HG03469 (cell line): ENCODE measurements at regions not wholly inside any gene's neighbourhood (a gene's known extent, or its start where the extent isn't known, plus 50 kb on each side); places are given as distances from the start of the nearest gene placed in this dataset.
"Not testable (repeated sequence)": the region's sequence is repeated elsewhere in the genome, so short reads cannot be mapped to it uniquely, and the experiment has no call there.

Experiments
- ATAC-seq: cut with Tn5 transposase; IDR thresholded peaks from one replicate; pipeline ENCODE4 v1.9.1; 2021; ENCODE audit warnings: mild to moderate bottlenecking, moderate library complexity, moderate number of reproducible peaks; ENCODE audit not compliant: unreplicated experiment

- no peak for ATAC-seq
These were observed 97.4 kb upstream of the ELOVL5 start for GRCh38 chr6:53446151-53446550.

DNA sequence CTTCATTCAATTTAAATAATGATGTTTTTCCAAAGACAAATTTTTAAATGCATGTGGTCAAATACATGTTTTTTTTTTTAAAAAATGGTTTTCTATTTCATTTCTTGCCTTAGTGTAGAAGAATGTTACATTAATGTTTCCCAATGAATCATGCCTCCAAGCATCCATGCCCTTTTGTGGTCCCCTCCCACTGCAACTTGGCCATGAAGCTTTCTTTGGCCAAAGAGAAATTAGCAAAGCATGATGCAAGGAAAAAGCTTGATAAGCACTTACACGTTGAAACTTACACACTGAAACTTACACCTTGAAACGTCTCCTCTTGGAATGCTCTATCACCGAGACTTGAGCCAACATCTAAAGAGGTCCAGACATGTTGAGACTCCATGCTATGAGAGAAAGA lies 93.0 kb upstream of the ELOVL5 start:
- ATAC-seq: no peak

DNA sequence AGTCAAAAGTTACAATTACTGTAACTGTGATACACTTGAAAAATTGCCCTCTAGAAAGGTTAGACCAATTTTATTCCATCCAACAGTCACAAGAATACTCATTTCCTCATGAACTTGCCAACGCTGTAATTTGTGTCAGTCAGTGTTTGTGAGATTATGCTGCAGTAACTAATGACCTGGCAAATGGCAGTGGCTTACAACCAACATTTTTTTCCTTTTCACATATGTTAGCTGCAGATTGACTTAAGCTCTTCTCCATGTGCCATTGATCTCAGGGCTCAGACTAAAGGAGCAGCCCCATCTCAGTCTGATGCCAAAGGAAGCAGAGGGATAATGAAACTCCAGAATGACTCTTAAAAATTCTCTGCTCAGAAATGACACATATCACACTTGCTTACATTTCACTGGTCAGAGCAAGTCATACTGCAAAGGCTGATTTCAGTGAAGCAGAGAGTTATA lies 92.3 kb upstream of the ELOVL5 start:
- no peak for ATAC-seq

- ATAC-seq: no peak
These were observed 91.7 kb upstream of the ELOVL5 start for GRCh38 chr6:53440336-53440945.

DNA sequence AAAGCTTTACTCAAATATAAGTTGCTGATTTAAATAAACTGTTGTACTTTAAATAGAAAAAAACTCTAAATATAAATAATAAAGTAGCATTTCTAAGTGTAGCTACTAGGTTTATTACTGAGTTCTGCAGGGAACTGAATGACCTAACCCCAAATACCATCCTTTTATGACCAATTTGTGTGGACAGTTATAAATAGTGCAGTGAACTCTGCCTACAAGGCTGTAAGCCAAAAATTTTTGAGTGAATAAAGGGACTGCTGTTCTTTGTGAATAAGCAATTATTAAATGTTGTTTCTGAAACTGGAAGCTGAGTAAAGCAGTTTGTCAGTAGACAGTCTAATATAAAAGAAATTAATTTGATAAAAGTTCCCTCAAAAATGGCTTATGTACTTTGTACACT lies 90.8 kb upstream of the ELOVL5 start:
- ATAC-seq: no peak

- ATAC-seq: peak; percentile 48
These were observed 88.9 kb upstream of the ELOVL5 start for GRCh38 chr6:53437557-53438202.

GRCh38 chr6:53436526-53437303 lies 88.0 kb upstream of the ELOVL5 start:
- no peak for ATAC-seq

- no peak for ATAC-seq
These were observed 85.2 kb upstream of the ELOVL5 start for GRCh38 chr6:53433951-53434285.

DNA sequence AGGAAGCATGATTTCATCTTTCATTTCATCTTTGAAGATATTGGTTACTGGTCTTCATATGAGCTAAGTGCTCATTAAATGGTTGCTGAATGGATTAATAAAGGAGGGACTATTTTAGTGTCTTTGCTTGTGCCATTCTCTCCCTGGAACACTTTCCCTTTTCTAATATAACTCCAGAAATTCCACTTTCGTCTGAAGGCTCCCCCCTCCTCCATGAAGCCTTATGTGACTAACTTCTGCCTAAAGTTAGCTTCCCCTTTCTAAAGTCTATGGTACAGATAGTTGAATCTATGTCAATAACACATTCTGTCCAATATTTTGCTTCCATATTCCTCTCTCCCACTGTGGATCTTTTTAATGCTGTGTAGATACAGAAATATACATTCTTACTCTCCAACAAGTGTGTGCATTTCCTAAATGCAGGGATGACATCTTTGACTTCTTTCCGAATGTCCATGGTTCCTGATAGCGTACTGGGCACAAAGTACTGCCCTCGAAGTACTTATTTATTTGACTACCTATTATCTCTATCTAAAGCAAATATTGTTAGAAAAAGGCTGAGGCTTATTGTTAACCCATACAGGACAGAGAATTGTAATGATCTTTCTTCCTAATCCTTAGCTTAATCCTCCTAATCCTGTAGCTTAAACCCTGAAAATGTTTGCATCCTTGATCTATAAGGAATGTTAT lies 84.7 kb upstream of the ELOVL5 start:
- ATAC-seq: no peak

DNA sequence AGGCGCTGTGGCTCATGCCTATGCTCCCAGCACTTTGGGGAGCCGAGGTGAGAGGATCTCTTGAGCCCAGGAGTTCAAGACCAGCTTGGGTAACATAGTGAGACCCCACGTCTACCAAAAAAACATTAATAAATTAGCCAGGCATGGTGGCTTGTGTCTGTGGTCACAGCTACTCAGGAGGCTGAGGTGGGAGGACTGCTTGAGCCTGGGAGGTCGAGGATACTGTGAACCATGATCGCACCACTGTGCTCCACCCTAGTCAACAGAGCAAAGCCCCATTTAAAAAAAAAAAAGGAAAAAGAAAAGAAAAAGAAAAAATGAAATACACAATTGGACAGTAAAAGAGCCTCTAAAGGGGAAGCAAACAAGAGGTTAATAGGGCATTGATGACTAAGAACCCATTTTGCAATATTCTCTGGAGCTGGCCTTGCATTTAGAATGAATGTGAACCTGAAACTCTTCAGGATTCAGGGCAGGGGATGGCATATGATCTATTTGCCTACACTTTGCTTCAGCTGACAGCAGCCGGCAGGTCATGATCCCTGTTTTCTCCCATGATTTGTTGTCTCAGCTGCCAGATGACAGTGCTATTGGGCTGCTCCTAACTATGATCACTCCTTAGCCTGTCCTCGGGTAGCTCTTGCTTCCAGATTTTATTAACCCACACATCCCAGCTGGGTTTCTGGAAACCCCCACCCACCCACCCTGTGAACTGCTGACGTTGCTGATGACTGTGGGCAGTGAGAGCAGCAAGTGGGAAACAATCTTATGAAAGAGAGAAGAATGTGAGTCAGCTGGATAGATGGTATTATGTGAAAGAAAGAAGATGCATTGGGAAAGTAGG lies 83.8 kb upstream of the ELOVL5 start:
- no peak for ATAC-seq

DNA sequence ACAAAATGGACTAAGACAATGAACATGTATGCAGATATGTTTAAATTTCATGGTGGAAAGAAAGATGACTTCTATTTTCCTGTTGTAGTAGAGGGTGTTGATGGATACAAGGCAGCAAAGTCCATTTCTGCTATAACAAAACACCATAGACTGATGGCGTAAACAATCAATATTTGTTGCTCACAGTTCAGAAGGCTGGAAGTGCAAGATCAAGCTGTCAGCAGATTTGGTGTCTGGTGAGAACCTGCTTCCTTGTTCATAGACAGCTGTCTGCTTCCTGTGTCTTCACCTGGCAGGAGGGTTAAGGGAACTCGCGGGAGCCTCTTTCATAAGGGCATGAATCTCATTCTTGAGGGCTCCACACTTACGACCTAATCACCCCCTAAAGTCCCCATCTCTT lies 83.0 kb upstream of the ELOVL5 start:
- ATAC-seq: no peak

- no peak for ATAC-seq
These were observed 80.7 kb upstream of the ELOVL5 start for GRCh38 chr6:53429401-53429800.

GRCh38 chr6:53428886-53429285 lies 80.1 kb upstream of the ELOVL5 start:
- ATAC-seq: no peak

DNA sequence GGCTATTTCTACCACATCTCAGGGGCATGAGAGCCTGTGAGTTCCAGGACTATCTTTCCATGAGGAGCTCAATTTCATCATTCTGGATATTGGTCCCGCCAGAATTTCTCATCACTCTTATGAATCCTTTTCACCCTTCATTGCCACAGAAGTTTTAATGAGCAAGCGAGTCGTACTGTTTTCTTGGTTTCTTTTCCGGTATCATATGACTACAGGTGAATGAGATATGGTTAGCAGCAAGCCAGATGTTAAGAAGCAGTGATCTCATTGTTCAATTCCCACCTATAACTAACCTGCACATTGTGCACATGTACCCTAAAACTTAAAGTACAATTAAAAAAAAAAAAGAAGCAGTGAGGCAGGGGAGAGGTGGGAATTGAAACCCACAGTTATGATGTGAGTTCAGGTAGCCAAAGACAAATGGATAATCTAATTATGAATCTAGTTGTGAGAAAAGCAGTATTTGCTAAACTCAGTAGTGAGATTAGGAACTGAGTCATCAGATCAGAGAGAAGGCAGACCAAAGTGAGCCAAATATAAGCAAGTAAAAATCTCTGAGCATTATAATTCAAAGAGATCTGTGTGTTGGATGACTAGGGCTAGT lies 78.0 kb upstream of the ELOVL5 start:
- peak; percentile 90 for ATAC-seq

DNA sequence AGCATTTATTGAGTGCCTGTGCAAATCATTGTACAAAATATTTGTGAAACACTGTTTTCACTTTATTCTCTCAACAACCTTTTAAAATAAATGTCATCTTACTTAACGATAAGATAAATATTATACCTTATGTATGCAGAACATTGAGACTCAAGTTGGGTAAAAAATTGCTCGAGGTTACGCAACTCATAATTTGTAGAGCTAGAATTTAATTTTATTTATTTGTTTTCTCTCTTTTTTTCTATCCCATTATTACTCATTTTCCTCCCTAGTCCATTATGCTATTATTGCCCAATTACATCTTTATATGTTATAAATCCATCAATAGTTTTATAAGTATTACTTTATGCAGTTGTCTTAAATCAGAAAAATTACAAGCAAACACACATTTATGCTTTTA lies 77.4 kb upstream of the ELOVL5 start:
- ATAC-seq: no peak

DNA sequence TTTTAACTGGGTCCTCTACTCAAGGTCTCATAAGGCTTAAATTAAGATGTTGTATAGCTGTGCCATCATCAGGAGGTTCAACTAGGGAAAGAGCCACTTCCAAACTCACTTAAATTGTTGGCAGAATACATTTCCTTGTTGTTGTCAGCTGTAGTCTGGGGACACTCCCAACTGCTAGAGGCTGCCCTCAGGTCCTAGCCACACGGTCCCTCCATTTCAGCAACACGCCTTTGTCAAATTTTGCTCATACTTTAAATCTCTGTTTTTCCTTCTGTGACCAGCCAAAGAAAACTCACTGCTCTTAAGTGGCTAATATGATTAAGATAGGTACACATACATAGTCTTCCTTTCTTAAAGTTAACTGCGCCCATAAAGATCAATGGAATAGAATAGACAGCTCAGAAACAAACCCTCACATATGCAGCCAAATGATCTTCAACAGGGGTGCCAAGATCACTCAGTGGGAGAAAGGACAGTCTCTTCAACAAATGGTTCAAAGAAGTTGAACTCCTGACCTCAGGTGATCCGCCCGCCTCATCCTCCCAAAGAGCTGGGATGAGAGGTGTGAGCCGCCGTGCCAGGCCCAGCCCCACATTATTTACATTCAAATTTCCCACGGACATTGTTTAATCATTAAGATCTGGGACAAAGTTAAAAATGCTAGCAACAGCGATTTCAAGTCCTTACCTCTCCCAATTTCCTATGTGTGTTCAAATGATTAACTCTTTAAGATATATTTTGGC lies 76.4 kb upstream of the ELOVL5 start:
- ATAC-seq: no peak

DNA sequence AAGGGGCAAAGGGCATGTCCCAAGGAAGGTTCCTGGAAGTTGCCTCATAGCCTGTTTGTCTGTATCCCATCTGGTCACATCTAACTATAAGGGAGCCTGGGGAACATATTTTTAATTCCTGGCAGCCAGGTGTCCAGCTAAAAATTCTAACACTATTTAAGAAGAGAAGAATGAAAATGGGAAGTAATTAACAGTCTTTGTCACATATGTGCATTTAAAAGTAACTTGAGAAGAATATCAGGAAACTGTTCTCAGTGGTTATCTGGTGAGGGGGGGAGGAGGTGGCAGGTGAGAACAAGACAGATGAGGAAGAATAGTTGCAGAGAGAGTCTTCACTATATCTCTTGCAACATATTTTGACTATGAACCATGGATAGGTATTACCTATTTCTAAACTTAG lies 75.5 kb upstream of the ELOVL5 start:
- no peak for ATAC-seq

DNA sequence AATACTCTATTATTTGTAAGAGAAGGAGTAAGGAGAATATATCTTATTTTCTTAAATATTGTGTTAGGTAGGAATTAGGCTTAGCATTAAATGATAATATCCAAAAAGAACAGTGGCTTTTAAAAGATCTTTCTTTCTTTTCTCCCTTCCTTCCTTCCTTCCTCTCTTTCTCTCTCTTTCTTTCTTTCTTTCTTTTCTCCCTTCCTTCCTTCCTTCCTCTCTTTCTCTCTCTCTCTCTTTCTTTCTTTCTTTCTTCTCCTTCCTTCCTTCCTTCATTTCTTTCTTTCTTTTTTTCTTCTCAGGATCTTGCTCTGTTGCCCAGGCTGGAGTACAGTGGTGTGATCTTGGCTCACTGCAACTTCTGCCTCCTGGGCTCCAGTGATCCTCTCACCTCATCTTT lies 74.8 kb upstream of the ELOVL5 start:
- not testable (repeated sequence) for ATAC-seq

- no peak for ATAC-seq
These were observed 70.3 kb upstream of the ELOVL5 start for GRCh38 chr6:53419026-53419425.

GRCh38 chr6:53418288-53418687 lies 69.5 kb upstream of the ELOVL5 start:
- no peak for ATAC-seq
